ENCODE measurements at regions not wholly inside any gene's neighbourhood (a gene's known extent, or its start where the extent isn't known, plus 50 kb on each side); places are given as distances from the start of the nearest gene placed in this dataset.
"Not testable (repeated sequence)": the region's sequence is repeated elsewhere in the genome, so short reads cannot be mapped to it uniquely, and the experiment has no call there.

DNA sequence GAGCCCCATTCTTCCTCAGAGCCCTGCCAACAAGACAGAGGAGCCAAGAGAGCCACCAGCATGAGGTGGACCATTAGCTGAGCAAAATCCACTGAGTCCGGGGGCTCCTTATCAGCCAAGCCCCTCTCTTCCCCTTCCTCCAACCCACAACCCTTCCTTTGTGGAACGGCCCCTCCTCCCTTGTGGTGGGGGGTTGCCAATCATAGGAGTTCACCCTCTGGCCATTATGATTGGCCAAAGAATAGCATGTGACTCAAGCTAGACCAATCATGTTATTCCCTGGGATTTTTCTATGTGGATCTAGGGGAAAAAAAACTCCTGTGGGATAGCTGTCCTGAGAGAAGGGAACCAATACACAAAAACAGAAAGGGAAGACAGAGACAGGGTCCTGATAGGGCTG is 120.5 kb downstream of the C16orf95 start:
- no peak for DNase-seq (ENCODE audit: low read depth in 3 of 3)

GRCh38 chr16:87198328-87198832 is 118.8 kb downstream of the C16orf95 start:
- DNase-seq (ENCODE audit: low read depth in 3 of 3), result no peak

GRCh38 chr16:87198881-87199280 is 118.3 kb downstream of the C16orf95 start:
- no peak for DNase-seq (ENCODE audit: low read depth in 3 of 3)

- DNase-seq (ENCODE audit: low read depth in 3 of 3), result no peak
These were observed 117.8 kb downstream of the C16orf95 start for GRCh38 chr16:87199379-87199778.

GRCh38 chr16:87199901-87200300 is 117.3 kb downstream of the C16orf95 start:
- DNase-seq (ENCODE audit: low read depth in 3 of 3), result no peak

- no peak for DNase-seq (ENCODE audit: low read depth in 3 of 3)
These were observed 116.6 kb downstream of the C16orf95 start for GRCh38 chr16:87200637-87201036.

DNA sequence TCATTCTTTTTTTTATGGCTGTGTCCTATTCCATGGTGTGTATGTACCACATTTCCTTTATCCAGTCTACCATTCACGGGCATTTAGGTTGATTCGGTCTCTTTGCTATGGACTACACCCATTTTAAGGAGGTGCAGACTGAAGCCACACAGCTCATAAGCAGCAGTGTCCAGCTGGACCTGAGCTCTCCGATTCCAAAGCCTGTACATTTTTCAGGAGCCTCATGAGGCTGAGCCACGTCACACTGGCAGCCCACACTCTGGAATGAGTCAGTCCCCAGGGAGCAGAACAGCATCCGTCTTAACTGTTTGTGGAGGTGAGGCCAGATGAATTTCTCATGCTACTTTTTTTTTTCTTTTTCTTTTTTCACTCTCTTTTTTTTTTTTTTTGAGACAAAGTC is 116.1 kb downstream of the C16orf95 start:
- DNase-seq (ENCODE audit: low read depth in 3 of 3), result no peak

GRCh38 chr16:87201790-87202189 is 115.4 kb downstream of the C16orf95 start:
- DNase-seq (ENCODE audit: low read depth in 3 of 3), result no peak

DNA sequence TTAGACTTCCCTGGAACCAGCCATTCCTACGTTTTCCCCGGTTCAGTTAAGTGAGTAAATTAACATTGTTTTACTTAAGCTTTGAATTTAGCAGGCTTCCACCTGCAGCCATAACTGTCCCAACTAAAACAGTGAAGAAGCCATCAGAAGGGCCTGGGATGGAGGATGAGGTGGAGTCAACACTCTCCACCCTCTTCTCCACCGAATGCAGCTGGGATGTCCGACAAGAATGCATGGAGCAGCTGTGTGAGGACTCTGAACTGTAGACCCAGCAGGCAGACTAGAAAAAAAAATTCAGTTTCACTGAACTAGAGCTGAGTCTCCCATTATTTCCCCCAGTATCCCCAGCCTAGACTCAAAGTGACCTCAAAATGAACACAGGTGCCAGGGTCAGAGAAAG is 114.8 kb downstream of the C16orf95 start:
- DNase-seq (ENCODE audit: low read depth in 3 of 3), result no peak

DNA sequence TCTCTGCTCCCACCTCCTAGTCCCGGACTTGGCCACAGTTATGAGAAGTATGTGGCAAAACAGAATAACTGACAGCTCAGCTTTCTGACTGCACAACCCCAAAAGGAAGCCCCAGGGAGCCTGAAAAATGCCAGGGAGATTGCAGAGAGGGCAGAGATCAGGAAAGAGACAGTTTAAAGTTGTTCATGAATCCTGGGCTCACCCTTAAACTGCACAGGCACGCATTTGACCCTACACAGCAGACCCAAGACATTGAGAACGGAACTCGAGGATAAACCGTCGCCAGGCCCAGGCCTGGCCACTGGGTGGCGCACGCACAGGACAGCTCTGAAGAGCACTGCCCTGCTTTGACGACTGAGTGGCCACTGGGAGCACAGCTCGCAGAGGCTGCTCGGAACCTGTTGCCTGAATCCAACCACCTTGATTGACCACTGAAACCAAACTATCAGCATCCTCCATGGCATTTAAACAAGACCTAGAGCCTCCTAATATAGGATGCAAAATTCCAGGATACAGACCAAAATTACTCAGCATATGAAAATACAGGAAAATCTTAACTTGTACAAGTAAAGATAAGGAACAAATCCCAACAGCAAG is 114.0 kb downstream of the C16orf95 start:
- DNase-seq (ENCODE audit: low read depth in 3 of 3), result peak; percentile 19 to 43 (median 21)

GRCh38 chr16:87206646-87207451 is 110.3 kb downstream of the C16orf95 start:
- no peak for DNase-seq (ENCODE audit: low read depth in 3 of 3)

GRCh38 chr16:87207509-87207908 is 109.7 kb downstream of the C16orf95 start:
- DNase-seq (ENCODE audit: low read depth in 3 of 3), result no peak

- DNase-seq (ENCODE audit: low read depth in 3 of 3), result no peak
These were observed 109.2 kb downstream of the C16orf95 start for GRCh38 chr16:87207965-87208364.

GRCh38 chr16:87208968-87209367 is 108.2 kb downstream of the C16orf95 start:
- DNase-seq (ENCODE audit: low read depth in 3 of 3), result not testable (repeated sequence)

DNA sequence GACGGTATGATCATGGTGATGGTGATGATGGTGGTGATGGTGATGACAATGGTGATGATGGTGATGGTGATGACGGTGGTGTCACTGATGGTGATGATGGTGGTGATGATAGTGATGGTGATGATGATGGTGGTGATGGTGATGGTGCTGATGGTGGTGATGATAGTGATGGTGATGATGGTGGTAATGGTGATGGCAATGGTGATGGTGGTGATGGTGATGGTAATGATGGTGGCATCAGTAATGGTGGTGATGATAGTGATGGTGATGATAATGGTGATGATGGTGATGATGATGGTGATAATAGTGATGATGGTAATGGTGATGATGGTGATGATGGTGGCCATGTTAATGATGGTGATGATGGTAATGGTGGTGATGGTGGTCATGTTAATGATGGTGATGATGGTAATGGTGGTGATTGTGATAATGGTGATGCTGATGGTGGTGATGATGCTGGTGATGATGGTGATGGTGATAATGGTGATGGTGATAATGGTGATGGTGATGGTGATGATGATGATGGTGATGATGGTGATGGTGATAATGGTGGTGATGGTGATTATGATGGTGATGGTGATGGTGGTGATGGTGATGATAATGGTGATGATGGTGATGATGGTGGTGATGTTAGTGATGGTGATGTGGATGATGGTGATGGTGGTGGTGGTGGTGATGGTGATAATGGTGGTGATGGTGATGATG is 107.2 kb downstream of the C16orf95 start:
- DNase-seq (ENCODE audit: low read depth in 3 of 3), result no peak

DNA sequence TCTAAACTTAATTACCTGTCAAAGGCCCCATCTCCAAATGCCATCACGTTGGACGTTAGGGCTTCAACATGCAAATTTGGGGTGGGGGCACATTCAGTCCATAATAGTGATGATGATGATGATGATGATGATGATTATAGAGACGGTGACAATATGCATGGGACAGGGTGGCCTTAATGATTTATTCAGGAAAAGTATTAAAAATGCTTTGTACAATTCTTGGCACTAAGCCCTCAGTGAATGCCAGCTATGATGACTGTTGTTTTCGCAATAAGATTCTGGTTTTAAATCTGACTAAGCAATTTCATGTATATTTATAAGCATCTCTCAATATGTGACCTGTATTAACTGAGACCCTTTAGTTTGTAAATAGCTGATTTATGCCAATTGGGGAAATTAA is 106.3 kb downstream of the C16orf95 start:
- DNase-seq (ENCODE audit: low read depth in 3 of 3), result no peak

DNA sequence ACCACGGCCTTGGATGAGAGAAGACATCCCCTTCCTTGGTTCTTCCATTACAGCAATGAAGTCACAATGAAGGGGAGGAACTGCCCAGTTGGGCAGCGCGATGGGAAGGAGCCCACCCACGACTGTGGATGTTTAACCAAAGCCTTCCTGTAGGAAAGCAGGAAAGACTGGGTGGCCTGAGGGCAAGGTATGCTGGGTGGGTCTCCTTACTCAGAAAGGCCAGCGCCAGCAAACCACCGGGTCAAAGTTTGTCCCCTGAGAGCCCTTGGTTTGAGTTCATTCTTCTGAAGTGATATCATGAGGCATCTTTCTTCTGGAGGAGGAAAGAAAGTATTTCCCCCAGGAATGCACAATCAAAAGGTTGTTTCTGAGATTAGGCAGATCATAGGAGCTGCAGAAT is 105.2 kb downstream of the C16orf95 start:
- DNase-seq (ENCODE audit: low read depth in 3 of 3), result no peak

- no peak for DNase-seq (ENCODE audit: low read depth in 3 of 3)
These were observed 103.7 kb downstream of the C16orf95 start for GRCh38 chr16:87213536-87213935.

DNA sequence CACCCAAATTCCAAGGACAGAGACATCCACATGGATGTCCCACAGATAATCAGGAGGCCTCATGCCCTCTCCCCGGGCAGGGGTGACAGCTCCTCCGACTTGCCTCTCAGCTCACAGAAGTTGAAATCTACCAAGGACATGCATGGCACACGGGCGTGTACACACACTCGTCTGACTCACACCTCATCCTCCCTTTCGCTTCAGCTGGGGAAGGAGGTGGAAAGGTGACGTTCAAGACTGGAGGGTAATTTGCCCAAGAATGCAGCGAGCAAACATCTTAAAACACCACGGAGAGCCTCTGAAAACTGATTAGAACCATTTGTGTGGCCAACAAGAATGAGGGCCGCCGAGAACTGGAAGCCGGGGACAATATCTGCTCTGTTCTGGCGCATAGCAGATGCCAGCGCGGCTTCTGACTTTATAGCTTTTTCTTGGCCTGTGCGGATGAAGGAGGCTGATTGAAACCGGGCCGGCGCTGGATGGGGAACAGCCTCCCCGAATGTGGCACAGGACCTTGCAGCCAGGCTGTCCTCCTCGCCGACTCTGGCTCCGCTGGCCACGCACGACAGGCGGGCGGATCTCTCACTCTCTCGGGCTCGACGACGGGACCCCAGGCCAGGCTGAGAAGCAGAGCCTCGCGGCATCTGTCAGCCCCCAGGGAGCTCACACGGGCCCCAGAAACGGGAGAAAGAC is 100.9 kb downstream of the C16orf95 start:
- no peak for DNase-seq (ENCODE audit: low read depth in 3 of 3)

DNA sequence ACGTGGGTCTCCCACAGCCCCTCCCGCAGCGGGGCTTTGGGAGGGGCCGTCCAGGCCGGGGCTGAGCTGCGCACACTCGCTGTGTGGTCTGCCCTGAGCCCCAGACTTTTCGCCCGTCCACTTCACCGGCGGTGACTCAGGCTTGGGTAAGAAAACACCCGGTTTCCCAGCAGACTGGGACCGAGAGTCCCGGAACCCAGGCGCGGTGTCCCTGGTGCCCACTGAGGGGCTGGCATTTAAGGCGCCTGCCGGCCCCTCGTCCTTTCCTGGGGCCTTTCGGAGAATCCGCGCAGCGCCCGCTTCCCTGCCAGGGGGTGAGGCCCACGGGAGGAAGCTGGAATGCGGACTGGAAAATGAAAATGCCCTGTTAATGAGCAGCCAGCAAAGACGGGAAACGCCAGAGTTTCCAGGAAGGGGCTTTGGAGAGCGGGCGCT is 100.3 kb downstream of the C16orf95 start:
- no peak for DNase-seq (ENCODE audit: low read depth in 3 of 3)

GRCh38 chr16:87217802-87218201 is 99.4 kb downstream of the C16orf95 start:
- not testable (repeated sequence) for DNase-seq (ENCODE audit: low read depth in 3 of 3)
